Keratinocyte (primary cell): ENCODE measurements at regions not wholly inside any gene's neighbourhood (a gene's known extent, or its start where the extent isn't known, plus 50 kb on each side); places are given as distances from the start of the nearest gene placed in this dataset.

Experiments used
- CTCF ChIP-seq, 3 experiments: IDR thresholded peaks in 1 of 3; conservative IDR thresholded peaks in 1 of 3; optimal IDR thresholded peaks in 1 of 3; 2 replicates in 2 of 3; 3 replicates in 1 of 3; pipeline versions ENCODE3 to v1.5.1; 2011; ENCODE audit warnings: low read length in 3 of 3, mild to moderate bottlenecking in 3 of 3, moderate library complexity in 2 of 3, control low read depth in 1 of 3, inconsistent platforms in 1 of 3; ENCODE audit not compliant: insufficient read depth in 2 of 3; ENCODE audit errors: extremely low read depth in 1 of 3
- EZH2 ChIP-seq: IDR thresholded peaks from one replicate; pipeline ENCODE4 v1.6.1; 2012; ENCODE audit warnings: inconsistent platforms, mild to moderate bottlenecking, low read length, moderate library complexity

GRCh38 chr2:188851311-188851710, 122.9 kb upstream of the COL3A1 start:
- TF ChIP-seq CTCF (optimal IDR thresholded peaks at IDR 0.05 in 1 of 3, IDR thresholded peaks at IDR 0.05 in 1 of 3, conservative IDR thresholded peaks at IDR 0.05 in 1 of 3; ENCODE audit: extremely low read depth in 1 of 3, insufficient read depth in 2 of 3, low read length in 3 of 3) (no peak), EZH2 (no peak)
